H1 (cell line): ENCODE measurements at regions not wholly inside any gene's neighbourhood (a gene's known extent, or its start where the extent isn't known, plus 50 kb on each side); places are given as distances from the start of the nearest gene placed in this dataset.

Source experiments
- CTCF ChIA-PET: fragments of 300-600 bp; sonication (Branson Sonifier 250); formaldehyde crosslinking; loops from one replicate; lab custom pipeline; 2021; ENCODE audit not compliant: partially characterized antibody; lab: Charles Lee
- POLR2A ChIA-PET: fragments of 300-600 bp; sonication (Branson Sonifier 250); formaldehyde crosslinking; loops from one replicate; lab custom pipeline; 2021; ENCODE audit warnings: inconsistent platforms; ENCODE audit not compliant: partially characterized antibody; lab: Charles Lee
- DNase-seq, 2 experiments: peaks; one replicate each; pipeline versions ENCODE4 v3.0.0 to v3.0.0-alpha.2; 2010 to 2022; ENCODE audit warnings: low spot score in 2 of 2, low read depth in 1 of 2, mixed read lengths in 1 of 2
- FAIRE-seq: peaks from 2 replicates; lab custom pipeline; 2011; peaks lifted over from hg19 to GRCh38; lab: Jason Lieb, UNC
- H2AFZ ChIP-seq: 2 replicates; pipeline ENCODE4 v1.8.1; 2012; ENCODE audit warnings: low read length, inconsistent platforms
- H2AK5ac ChIP-seq: 2 replicates; pipeline ENCODE4 v1.6.1; 2013; ENCODE audit warnings: low read depth, low read length
- H2BK120ac ChIP-seq: replicated peaks from 2 replicates; pipeline ENCODE3; 2013; ENCODE audit warnings: low read depth, low read length, inconsistent platforms
- H2BK12ac ChIP-seq: 2 replicates; pipeline ENCODE4 v1.6.1; 2013; ENCODE audit warnings: low read depth, low read length
- H2BK15ac ChIP-seq: 2 replicates; pipeline ENCODE4 v1.6.1; 2013; ENCODE audit warnings: low read length
- H2BK20ac ChIP-seq: 2 replicates; pipeline ENCODE4 v1.6.1; 2013; ENCODE audit warnings: low read length
- H2BK5ac ChIP-seq: 2 replicates; pipeline ENCODE4 v1.6.1; 2013; ENCODE audit warnings: low read depth, low read length
- H3K14ac ChIP-seq: 2 replicates; pipeline ENCODE4 v1.6.1; 2013; ENCODE audit warnings: inconsistent platforms; ENCODE audit not compliant: insufficient read length
- H3K18ac ChIP-seq: 2 replicates; pipeline ENCODE4 v1.6.1; 2013; ENCODE audit warnings: low read length; ENCODE audit errors: extremely low read depth
- H3K23ac ChIP-seq: 2 replicates; pipeline ENCODE4 v1.6.1; 2013; ENCODE audit warnings: inconsistent platforms; ENCODE audit not compliant: insufficient read length
- H3K23me2 ChIP-seq: 2 replicates; pipeline ENCODE4 v1.6.1; 2013; ENCODE audit warnings: low read depth, low read length
- H3K27ac ChIP-seq: 2 replicates; pipeline ENCODE4 v1.6.1; 2011; ENCODE audit warnings: low read depth, low read length, inconsistent platforms
- H3K27me3 ChIP-seq, 4 experiments: replicated peaks in 1 of 4; 1 replicate in 1 of 4; 2 replicates in 3 of 4; pipeline versions ENCODE4 v1.6.1 to v1.8.1; 2011 to 2013; ENCODE audit warnings: low read length in 3 of 4, mild to moderate bottlenecking in 3 of 4, inconsistent platforms in 2 of 4, mixed read lengths in 2 of 4, moderate library complexity in 1 of 4; ENCODE audit not compliant: control insufficient read depth in 3 of 4, insufficient read depth in 3 of 4; ENCODE audit errors: extremely low read depth in 1 of 4
- H3K36me3 ChIP-seq, 4 experiments: 2 replicates each; pipeline versions ENCODE4 v1.6.1 to v1.8.1; 2011 to 2013; ENCODE audit warnings: mild to moderate bottlenecking in 4 of 4, low read length in 3 of 4, moderate library complexity in 2 of 4, control low read depth in 1 of 4, inconsistent platforms in 1 of 4; ENCODE audit not compliant: insufficient read depth in 4 of 4, control insufficient read depth in 2 of 4
- H3K4ac ChIP-seq: replicated peaks from 2 replicates; pipeline ENCODE3; 2013; ENCODE audit warnings: low read length, low read depth, mixed read lengths, inconsistent platforms; ENCODE audit not compliant: insufficient read length
- H3K4me1 ChIP-seq, 4 experiments: replicated peaks in 1 of 4; 1 replicate in 1 of 4; 2 replicates in 3 of 4; pipeline versions ENCODE4 v1.6.1 to v1.8.1; 2011 to 2013; ENCODE audit warnings: low read length in 3 of 4, inconsistent platforms in 2 of 4, mixed read lengths in 1 of 4; ENCODE audit not compliant: insufficient read depth in 4 of 4, control insufficient read depth in 3 of 4
- H3K4me2 ChIP-seq, 2 experiments: 2 replicates each; pipeline versions ENCODE4 v1.6.1 to v1.8.1; 2011 to 2013; ENCODE audit warnings: low read depth in 2 of 2, low read length in 2 of 2, control low read depth in 1 of 2, inconsistent platforms in 1 of 2, mild to moderate bottlenecking in 1 of 2; ENCODE audit not compliant: insufficient read depth in 1 of 2
- H3K4me3 ChIP-seq, 4 experiments: fragments of 200-600, 300-600 bp in 1 of 4; sonication (generic), shearing (Covaris generic), sonication (Bioruptor Twin) in 1 of 4; 2 replicates each; pipeline versions ENCODE4 v1.5.1 to v1.8.1; 2011 to 2016; ENCODE audit warnings: low read length in 4 of 4, low read depth in 3 of 4, control low read depth in 2 of 4, inconsistent platforms in 2 of 4, mild to moderate bottlenecking in 2 of 4, mixed read lengths in 1 of 4, moderate library complexity in 1 of 4; ENCODE audit not compliant: insufficient read depth in 2 of 4; ENCODE audit errors: extremely low read depth in 1 of 4
- H3K56ac ChIP-seq: replicated peaks from 2 replicates; pipeline ENCODE3; 2013; ENCODE audit warnings: low read depth, mild to moderate bottlenecking, mixed read lengths, low read length, inconsistent platforms; ENCODE audit not compliant: insufficient read length
- H3K79me1 ChIP-seq: 2 replicates; pipeline ENCODE4 v1.6.1; 2013; ENCODE audit warnings: low read depth, low read length, control low read depth
- H3K79me2 ChIP-seq, 2 experiments: 2 replicates each; pipeline versions ENCODE4 v1.6.1 to v1.8.1; 2012 to 2013; ENCODE audit warnings: low read length in 2 of 2, mild to moderate bottlenecking in 2 of 2, inconsistent platforms in 1 of 2; ENCODE audit not compliant: insufficient read depth in 2 of 2, control insufficient read depth in 1 of 2
- H3K9ac ChIP-seq, 4 experiments: replicated peaks in 1 of 4; 1 replicate in 1 of 4; 2 replicates in 3 of 4; pipeline versions ENCODE4 v1.6.1 to v1.8.1; 2011 to 2013; ENCODE audit warnings: low read depth in 3 of 4, low read length in 3 of 4, control low read depth in 2 of 4, mild to moderate bottlenecking in 2 of 4, moderate library complexity in 2 of 4, inconsistent platforms in 1 of 4; ENCODE audit errors: extremely low read depth in 1 of 4
- H3K9me3 ChIP-seq, 2 experiments: 2 replicates each; pipeline versions ENCODE4 v1.6.1 to v1.8.1; 2012 to 2013; ENCODE audit warnings: mild to moderate bottlenecking in 2 of 2, moderate library complexity in 2 of 2, control low read depth in 1 of 2, inconsistent platforms in 1 of 2, low read depth in 1 of 2, low read length in 1 of 2, mixed read lengths in 1 of 2; ENCODE audit not compliant: insufficient read depth in 2 of 2
- H4K20me1 ChIP-seq, 2 experiments: replicated peaks in 1 of 2; 2 replicates each; pipeline versions ENCODE3 to v1.8.1; 2011 to 2013; ENCODE audit warnings: inconsistent platforms in 2 of 2, low read length in 2 of 2, mild to moderate bottlenecking in 1 of 2; ENCODE audit not compliant: insufficient read depth in 2 of 2, control insufficient read depth in 1 of 2
- H4K5ac ChIP-seq: 2 replicates; pipeline ENCODE4 v1.6.1; 2013; ENCODE audit warnings: low read length, low read depth, mixed read lengths, inconsistent platforms; ENCODE audit not compliant: insufficient read length
- H4K8ac ChIP-seq: 2 replicates; pipeline ENCODE4 v1.8.0; 2013; ENCODE audit warnings: mild to moderate bottlenecking, moderate library complexity, low read length, inconsistent platforms; ENCODE audit not compliant: insufficient read depth; ENCODE audit errors: extremely low read depth
- H4K91ac ChIP-seq: replicated peaks from 2 replicates; pipeline ENCODE3; 2013; ENCODE audit warnings: low read length, mixed read lengths, inconsistent platforms; ENCODE audit not compliant: insufficient read length
- ASH2L ChIP-seq: fragments of 200-600, 300-600 bp; sonication (generic); IDR thresholded peaks from one replicate; pipeline ENCODE4 v1.7.1; 2017; ENCODE audit warnings: low read length
- ATF2 ChIP-seq: IDR thresholded peaks from 2 replicates; pipeline ENCODE4 v1.6.1; 2012; ENCODE audit warnings: low read length, inconsistent platforms
- BCL11A ChIP-seq, 2 experiments: IDR thresholded peaks; one replicate each; pipeline ENCODE4 v1.6.1; 2011; ENCODE audit warnings: low read depth in 2 of 2, low read length in 2 of 2, mild to moderate bottlenecking in 2 of 2
- CHD2 ChIP-seq: IDR thresholded peaks from 2 replicates; pipeline ENCODE4 v1.6.1; 2012; ENCODE audit warnings: low read length, improper control_type of control experiment
- CTCF ChIP-seq, 3 experiments: IDR thresholded peaks; 1 replicate in 2 of 3; 2 replicates in 1 of 3; pipeline versions ENCODE4 v1.5.1 to v1.6.1; 2011; ENCODE audit warnings: low read length in 3 of 3, mild to moderate bottlenecking in 3 of 3, inconsistent platforms in 2 of 3, low read depth in 1 of 3, moderate library complexity in 1 of 3; ENCODE audit not compliant: insufficient read depth in 1 of 3; ENCODE audit errors: control extremely low read depth in 1 of 3
- HDAC6 ChIP-seq: IDR thresholded peaks from one replicate; pipeline ENCODE4 v1.7.1; 2012; ENCODE audit warnings: low read depth, mild to moderate bottlenecking, inconsistent platforms, low read length, moderate library complexity
- JUN ChIP-seq: IDR thresholded peaks from 2 replicates; pipeline ENCODE4 v1.6.1; 2011; ENCODE audit warnings: low read depth, mild to moderate bottlenecking, improper control_type of control experiment, low read length
- KDM4A ChIP-seq: IDR thresholded peaks from one replicate; pipeline ENCODE4 v1.7.1; 2012; ENCODE audit warnings: low read depth, mild to moderate bottlenecking, moderate library complexity, low read length, inconsistent platforms; ENCODE audit not compliant: severe bottlenecking
- MAX ChIP-seq: IDR thresholded peaks from 2 replicates; pipeline ENCODE4 v1.6.1; 2012; ENCODE audit warnings: inconsistent platforms
- SIX5 ChIP-seq: IDR thresholded peaks from 2 replicates; pipeline ENCODE4 v1.6.1; 2011; ENCODE audit warnings: mild to moderate bottlenecking, low read depth, low read length
- WGBS, 2 experiments: shearing (Covaris generic) in 1 of 2; methylation state at CpG; one replicate each; pipeline versions ENCODE4 v1.1.6 to v1.1.7; 2013 to 2015; ENCODE audit warnings: low lambda C conversion rate in 2 of 2, mixed read lengths in 2 of 2, inconsistent platforms in 1 of 2, low coverage in 1 of 2, missing lambda C conversion rate in 1 of 2; ENCODE audit not compliant: insufficient replicate concordance in 2 of 2, insufficient coverage in 1 of 2, insufficient read length in 1 of 2; ENCODE audit errors: extremely low coverage in 1 of 2, missing lambda C conversion rate in 1 of 2; 5-methylcytosine and 5-hydroxymethylcytosine counted together

DNA sequence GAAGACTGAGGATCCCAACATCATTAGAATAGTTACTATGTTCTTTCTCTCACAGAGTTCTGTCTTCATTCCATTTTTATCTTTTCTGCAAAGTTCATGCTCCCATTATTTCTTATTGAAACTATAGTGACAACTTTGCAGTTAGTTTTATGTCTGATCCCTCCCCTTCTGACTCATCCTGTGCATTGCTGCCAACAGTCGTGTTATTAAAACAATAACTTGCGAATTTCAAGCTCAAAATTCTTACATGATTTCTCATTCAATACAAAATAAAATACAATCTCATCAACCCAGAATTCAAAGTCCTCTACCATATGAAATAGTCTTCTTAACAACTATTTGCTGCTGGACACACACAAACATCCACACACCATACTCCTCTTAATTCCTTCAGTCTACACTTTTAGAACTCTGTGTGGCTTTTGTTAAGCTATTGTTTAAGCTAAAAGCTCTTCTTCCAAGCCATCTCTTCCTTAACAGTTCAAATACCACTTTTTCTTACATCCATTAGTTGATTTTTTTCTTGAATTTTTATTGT is 261.4 kb upstream of the IRAK1BP1 start:
- ChIA-PET CTCF (interaction anchor here (1.4 kb wide), 1 partner anchor 9 kb away, joined by 4 read pairs; no protein-coding TSS in a partner anchor), POLR2A (no interaction called here)
- no peaks in the 10 kb centered on the region for H3K9me3 ChIP-seq
- no peaks in the 10 kb centered on the region for H3K36me3 ChIP-seq
- no peak for FAIRE-seq
- no peak overlapping the region for H2BK15ac ChIP-seq
- H2AK5ac ChIP-seq: no peak overlapping the region
- no peak overlapping the region for H4K5ac ChIP-seq
- no peaks in the 10 kb centered on the region for H3K79me2 ChIP-seq
- WGBS, 2 experiments: 98% methylated on average over 2 of the region's 2 CpGs; no CpG with 5 or more reads in 1 of the 2 experiments
- H3K18ac ChIP-seq: no peak overlapping the region
- no peaks in the 10 kb centered on the region for H4K20me1 ChIP-seq
- H2BK12ac ChIP-seq: no peak overlapping the region
- no peak overlapping the region for H2AFZ ChIP-seq
- no peak overlapping the region for H3K4me3 ChIP-seq
- H3K79me1 ChIP-seq: no peaks in the 10 kb centered on the region
- no peak overlapping the region for H2BK5ac ChIP-seq
- H3K27me3 ChIP-seq: peaks cover 0 to 1% (median 0%) of the 10 kb centered on the region in 4 experiments; a peak in 1 of 7 replicates
- no peak overlapping the region for H4K91ac ChIP-seq
- DNase-seq: no peak
- H4K8ac ChIP-seq: no peak overlapping the region
- no peak overlapping the region for H2BK120ac ChIP-seq
- H3K27ac ChIP-seq: no peak overlapping the region
- no peak overlapping the region for H3K14ac ChIP-seq
- no peak overlapping the region for H3K56ac ChIP-seq
- H2BK20ac ChIP-seq: no peak overlapping the region
- H3K4me2 ChIP-seq: no peak overlapping the region
- no peak overlapping the region for H3K4ac ChIP-seq
- H3K9ac ChIP-seq: no peak overlapping the region
- no peak overlapping the region for H3K23ac ChIP-seq
- H3K4me1 ChIP-seq: peaks cover 0 to under 1% (median 0%) of the 10 kb centered on the region in 4 experiments; a peak in 1 of 7 replicates
- peaks cover 2% of the 10 kb centered on the region; the same call in 1 of the 2 replicates for H3K23me2 ChIP-seq
- TF ChIP-seq HDAC6 (no peak), ASH2L (no peak), KDM4A (no peak), JUN (no peak), MAX (no peak), CTCF (IDR thresholded peaks at IDR 0.05; ENCODE audit: control extremely low read depth in 1 of 3, insufficient read depth in 1 of 3, low read depth in 1 of 3, low read length in 3 of 3) (no peak), CHD2 (no peak), SIX5 (no peak), BCL11A (IDR thresholded peaks at IDR 0.05; ENCODE audit: low read depth in 2 of 2, low read length in 2 of 2) (no peak), ATF2 (no peak)
